ENCODE measurements at regions not wholly inside any gene's neighbourhood (a gene's known extent, or its start where the extent isn't known, plus 50 kb on each side); places are given as distances from the start of the nearest gene placed in this dataset.

DNA sequence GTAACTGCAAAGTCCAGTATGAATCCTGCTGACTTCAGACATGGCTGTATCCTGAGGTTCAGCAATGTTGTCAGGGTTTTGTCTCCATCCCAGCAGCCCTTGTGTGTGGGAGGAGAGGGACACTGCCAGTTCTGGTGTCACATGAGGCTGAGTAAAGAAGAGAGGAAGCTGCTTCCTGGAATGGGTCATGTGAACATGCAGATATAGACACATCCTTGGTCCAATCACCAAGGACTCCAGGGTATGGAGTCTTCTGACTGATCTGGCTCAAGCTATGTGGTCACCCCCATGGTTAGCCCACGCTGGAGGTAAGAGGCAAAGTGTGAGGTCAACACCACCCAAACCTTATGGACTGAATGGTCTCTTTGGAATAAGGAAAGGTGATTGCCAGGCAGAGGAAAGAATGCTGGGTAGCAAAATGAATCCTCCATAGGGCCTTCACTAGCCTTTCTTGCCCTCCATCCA lies 134.4 kb upstream of the SLC1A4 start:
- Histone ChIP-seq H3K27ac (peak overlapping the region in 1 of 4 donors; percentile 57), H3K4me3 (no peak overlapping the region), H3K4me1 (peaks cover 8 to 41% (median 31%) of the 10 kb centered on the region in 4 donors), H3K36me3 (no peaks in the 10 kb centered on the region), H3K9me3 (no peaks in the 10 kb centered on the region), H3K27me3 (no peaks in the 10 kb centered on the region)
- TF ChIP-seq CTCF (IDR thresholded peaks at IDR 0.05): no peak
- TF ChIP-seq POLR2A (IDR thresholded peaks at IDR 0.05): no peak
- TF ChIP-seq EP300 (IDR thresholded peaks at IDR 0.05): peak in 1 of 2 donors; percentile 76
- WGBS, 2 donors: 38 to 88% methylated on average over 1 of the region's 1 CpG
- peak in 1 of 2 donors; percentile 63 for DNase-seq (ENCODE audit: low spot score in 2 of 2)

DNA sequence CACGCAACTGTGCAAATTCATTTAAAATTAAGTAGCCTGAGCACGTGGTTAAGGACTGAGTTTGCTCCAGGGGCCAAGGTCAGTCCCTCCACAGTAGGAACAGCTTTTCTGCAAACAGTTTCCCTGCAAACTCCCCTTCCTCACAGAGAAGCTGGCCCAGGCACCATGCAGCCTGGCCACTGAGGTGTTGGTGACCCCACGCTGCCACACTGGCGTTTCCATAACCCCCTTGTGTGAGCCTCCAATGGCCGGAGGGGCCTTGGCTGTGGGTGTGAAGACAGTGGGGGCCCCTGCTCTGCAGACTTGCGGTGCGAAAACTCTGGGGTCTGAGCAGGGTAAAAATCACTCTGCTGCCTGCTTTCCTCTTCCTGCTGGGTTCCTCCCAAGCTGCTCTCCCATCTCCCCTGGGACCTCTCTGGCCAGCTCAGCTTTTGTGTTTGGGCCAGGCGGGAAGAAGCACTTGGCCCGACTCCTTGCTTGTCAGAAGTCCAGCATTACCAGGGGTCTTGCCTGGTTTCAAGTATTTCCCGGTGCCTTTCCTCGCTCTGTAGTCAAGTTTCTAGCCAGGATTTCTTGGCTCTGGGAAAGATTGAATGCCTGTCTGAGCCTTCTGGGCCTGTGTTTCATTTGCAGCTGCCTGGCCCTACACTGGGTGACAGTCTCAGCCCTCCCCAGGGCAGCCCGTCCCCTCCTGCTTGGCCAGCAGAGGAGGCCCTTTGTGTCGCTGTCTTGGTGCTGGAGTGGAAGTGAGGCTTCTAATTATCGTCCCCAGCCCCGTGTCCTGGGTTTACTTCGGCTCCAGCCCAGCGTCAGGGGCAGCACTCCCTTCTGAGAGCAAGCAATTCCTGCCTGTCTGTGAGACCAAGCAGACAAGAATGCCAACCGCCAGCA lies 131.4 kb upstream of the SLC1A4 start:
- Histone ChIP-seq H3K36me3 (no peaks in the 10 kb centered on the region), H3K27ac (peak overlapping the region; percentile 88 to 97 (median 94)), H3K4me1 (peaks cover 8 to 50% (median 39%) of the 10 kb centered on the region in 4 donors), H3K9me3 (no peaks in the 10 kb centered on the region), H3K4me3 (peak overlapping the region in 1 of 4 donors; percentile 3), H3K27me3 (no peaks in the 10 kb centered on the region)
- 22 to 31% methylated on average over 18 of the region's 18 CpGs for WGBS, 2 donors
- peak in 1 of 2 donors; percentile 39 for DNase-seq (ENCODE audit: low spot score in 2 of 2)
- TF ChIP-seq EP300 (IDR thresholded peaks at IDR 0.05) (no peak), CTCF (IDR thresholded peaks at IDR 0.05) (no peak)

GRCh38 chr2:64858541-64859311 lies 130.5 kb upstream of the SLC1A4 start:
- Histone ChIP-seq H3K27ac (peak overlapping the region; percentile 88 to 97 (median 94)), H3K4me1 (peaks cover 8 to 49% (median 38%) of the 10 kb centered on the region in 4 donors), H3K9me3 (no peaks in the 10 kb centered on the region), H3K27me3 (no peaks in the 10 kb centered on the region), H3K4me3 (peak overlapping the region in 2 of 4 donors; percentile 52 to 62), H3K36me3 (no peaks in the 10 kb centered on the region)
- TF ChIP-seq EP300 (IDR thresholded peaks at IDR 0.05) (no peak), POLR2A (IDR thresholded peaks at IDR 0.05) (no peak), CTCF (IDR thresholded peaks at IDR 0.05) (no peak)
- WGBS, 2 donors: 39 to 44% methylated on average over 10 of the region's 10 CpGs
- DNase-seq (ENCODE audit: low spot score in 2 of 2): no peak

DNA sequence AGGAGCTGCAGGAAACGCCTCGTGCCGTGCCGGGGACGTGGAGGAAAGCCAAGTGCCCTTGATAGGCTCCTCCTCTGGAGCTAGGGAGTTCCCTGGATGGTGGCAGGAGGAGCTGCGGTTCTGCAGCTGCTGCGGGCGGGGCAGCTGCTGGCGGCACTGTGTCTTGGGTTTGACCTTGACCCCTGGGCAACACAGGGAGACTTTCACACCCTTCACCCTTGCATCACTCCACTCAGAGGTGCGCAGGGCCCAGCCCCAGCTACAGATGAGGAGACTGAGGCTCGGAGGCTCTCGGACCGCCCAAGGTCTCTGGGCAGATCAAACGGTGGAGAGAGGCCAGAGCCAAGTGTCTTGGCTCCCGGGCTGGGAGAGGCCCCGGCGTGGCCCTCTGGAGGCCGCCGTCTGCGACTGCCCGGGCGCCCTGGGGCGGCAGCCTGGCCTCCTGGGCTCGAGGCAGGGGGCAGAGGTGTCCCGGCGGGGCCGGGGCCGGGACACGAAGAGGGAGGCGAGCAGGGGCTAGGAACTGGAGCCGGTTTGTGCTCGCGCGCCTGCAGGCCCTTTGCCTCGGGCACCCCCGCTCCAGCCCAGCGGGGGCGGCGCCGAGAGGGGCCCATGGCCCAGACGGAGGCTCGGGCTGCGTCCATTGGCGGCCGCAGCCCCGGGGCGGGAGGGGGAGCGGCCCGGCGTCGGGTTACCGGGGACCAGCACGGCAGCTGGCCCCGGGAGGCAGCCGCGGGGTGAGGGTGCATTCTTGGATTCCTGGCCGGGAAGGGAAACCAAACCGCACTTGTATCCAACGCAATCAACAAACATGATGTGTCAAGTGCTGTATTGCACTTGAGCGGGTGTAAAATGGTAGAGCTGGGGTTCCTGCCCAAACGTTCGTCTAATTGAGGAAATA lies 129.6 kb upstream of the SLC1A4 start:
- Histone ChIP-seq H3K36me3 (no peaks in the 10 kb centered on the region), H3K27me3 (no peaks in the 10 kb centered on the region), H3K9me3 (no peaks in the 10 kb centered on the region), H3K4me3 (peak overlapping the region; percentile 33 to 62 (median 46)), H3K4me1 (peaks cover 8 to 49% (median 36%) of the 10 kb centered on the region in 4 donors), H3K27ac (peak overlapping the region; percentile 88 to 97 (median 94))
- 0 to 5% methylated on average over 29 to 43 of the region's 62 CpGs for WGBS, 2 donors
- peak; percentile 77 to 79 for DNase-seq (ENCODE audit: low spot score in 2 of 2)
- TF ChIP-seq POLR2A (IDR thresholded peaks at IDR 0.05) (peak; percentile 19 to 26), CTCF (IDR thresholded peaks at IDR 0.05) (peak in 3 of 5 experiments; percentile 20 to 40 (median 29)), EP300 (IDR thresholded peaks at IDR 0.05) (peak in 1 of 2 donors; percentile 75)
